Omental fat pad (tissue), 3 donors: ENCODE measurements at regions not wholly inside any gene's neighbourhood (a gene's known extent, or its start where the extent isn't known, plus 50 kb on each side); places are given as distances from the start of the nearest gene placed in this dataset.

Source experiments
- ATAC-seq: fragments of 150-250 bp; one replicate; pipeline ENCODE4 v1.9.1; 2016; ENCODE audit warnings: mild to moderate bottlenecking, moderate library complexity; ENCODE audit not compliant: low FRiP score
- DNase-seq: peaks from one replicate; pipeline ENCODE4 v3.0.0-alpha.2; 2019; ENCODE audit warnings: low spot score
- TF ChIP-seq, protein P1 (sequence below), 3 donors: fragments of 450-650 bp; IDR thresholded peaks; one replicate each; pipeline ENCODE4 v1.5.1; 2016 to 2017; ENCODE audit warnings: antibody characterized with exemption in 3 of 3, mild to moderate bottlenecking in 3 of 3, moderate library complexity in 2 of 3

DNA sequence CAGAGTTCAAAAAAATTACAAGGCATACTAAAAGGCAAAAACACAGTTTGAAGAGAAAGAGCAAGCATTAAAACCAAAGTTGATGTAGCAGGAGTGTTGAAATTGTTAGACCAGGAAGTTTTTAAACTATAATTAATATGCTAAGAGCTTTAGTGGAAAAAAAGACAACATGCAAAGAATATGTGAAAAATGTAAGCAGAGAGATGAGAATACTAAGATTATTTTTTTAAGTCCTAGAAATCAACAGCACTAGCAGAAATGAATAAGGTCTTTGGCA lies 192.6 kb downstream of the ERMARD start:
- TF ChIP-seq, protein P1, sequence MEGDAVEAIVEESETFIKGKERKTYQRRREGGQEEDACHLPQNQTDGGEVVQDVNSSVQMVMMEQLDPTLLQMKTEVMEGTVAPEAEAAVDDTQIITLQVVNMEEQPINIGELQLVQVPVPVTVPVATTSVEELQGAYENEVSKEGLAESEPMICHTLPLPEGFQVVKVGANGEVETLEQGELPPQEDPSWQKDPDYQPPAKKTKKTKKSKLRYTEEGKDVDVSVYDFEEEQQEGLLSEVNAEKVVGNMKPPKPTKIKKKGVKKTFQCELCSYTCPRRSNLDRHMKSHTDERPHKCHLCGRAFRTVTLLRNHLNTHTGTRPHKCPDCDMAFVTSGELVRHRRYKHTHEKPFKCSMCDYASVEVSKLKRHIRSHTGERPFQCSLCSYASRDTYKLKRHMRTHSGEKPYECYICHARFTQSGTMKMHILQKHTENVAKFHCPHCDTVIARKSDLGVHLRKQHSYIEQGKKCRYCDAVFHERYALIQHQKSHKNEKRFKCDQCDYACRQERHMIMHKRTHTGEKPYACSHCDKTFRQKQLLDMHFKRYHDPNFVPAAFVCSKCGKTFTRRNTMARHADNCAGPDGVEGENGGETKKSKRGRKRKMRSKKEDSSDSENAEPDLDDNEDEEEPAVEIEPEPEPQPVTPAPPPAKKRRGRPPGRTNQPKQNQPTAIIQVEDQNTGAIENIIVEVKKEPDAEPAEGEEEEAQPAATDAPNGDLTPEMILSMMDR (IDR thresholded peaks at IDR 0.05) = no peak
- ATAC-seq = no peak
- DNase-seq = no peak

DNA sequence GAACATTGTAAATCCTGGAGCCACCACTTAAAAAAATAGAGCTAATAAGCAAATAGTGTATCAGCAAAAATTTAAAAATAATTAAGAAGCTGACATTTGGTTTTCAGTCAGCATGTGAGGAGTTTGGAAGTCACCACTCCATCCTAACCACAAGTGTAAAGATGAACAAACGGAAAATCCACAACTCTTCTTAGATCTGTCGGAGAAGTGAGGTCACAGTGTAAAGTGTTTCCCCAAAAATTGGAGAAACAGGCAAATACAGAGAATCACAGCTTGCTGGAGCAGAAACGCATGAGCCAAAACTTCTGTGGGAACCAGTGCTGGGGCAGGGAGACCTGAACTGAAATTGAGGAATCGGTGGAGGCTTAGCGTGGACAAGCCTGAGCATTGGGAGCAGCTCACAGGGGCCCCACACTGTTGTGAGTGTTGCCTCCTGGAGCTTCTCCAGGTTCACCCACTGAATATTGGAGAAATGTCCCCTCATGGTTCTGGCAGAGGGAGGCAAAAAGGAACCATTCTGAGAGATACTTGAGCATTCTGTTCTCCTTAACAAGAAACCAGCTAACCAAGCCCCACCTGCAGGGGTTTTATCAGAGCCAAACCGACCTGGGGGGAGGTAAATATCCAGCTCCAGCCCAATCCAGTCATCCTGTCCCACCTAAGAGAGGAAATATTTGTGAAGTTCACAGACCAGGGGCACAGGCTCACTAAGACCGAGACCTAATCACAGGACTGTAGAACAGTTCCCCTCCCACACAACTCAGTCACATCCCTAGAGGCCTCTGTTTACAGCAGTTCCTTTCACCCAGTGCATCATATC lies 192.0 kb downstream of the ERMARD start:
- DNase-seq = no peak
- ATAC-seq = no peak
- TF ChIP-seq, protein P1 (IDR thresholded peaks at IDR 0.05) = no peak

DNA sequence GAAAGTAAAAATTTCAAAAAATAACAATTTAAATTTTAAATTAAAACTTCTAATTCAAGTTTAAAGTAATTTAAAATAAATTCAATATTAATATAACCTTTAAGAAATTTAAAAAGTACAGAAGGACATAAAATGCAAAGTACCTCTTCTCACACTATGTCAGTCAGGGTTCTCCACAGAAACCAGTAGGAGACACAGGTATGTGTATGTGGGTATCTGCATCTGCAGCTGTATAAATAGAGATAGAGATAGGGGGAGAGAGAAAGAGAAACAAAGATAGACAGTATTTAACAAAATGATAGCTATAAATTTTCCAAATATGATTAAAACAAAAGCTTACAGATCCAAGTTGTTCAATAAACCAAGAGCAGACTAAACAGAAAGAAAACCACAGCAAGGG lies 190.8 kb downstream of the ERMARD start:
- ATAC-seq (no peak), DNase-seq (no peak)
- TF ChIP-seq, protein P1 (IDR thresholded peaks at IDR 0.05) = no peak

DNA sequence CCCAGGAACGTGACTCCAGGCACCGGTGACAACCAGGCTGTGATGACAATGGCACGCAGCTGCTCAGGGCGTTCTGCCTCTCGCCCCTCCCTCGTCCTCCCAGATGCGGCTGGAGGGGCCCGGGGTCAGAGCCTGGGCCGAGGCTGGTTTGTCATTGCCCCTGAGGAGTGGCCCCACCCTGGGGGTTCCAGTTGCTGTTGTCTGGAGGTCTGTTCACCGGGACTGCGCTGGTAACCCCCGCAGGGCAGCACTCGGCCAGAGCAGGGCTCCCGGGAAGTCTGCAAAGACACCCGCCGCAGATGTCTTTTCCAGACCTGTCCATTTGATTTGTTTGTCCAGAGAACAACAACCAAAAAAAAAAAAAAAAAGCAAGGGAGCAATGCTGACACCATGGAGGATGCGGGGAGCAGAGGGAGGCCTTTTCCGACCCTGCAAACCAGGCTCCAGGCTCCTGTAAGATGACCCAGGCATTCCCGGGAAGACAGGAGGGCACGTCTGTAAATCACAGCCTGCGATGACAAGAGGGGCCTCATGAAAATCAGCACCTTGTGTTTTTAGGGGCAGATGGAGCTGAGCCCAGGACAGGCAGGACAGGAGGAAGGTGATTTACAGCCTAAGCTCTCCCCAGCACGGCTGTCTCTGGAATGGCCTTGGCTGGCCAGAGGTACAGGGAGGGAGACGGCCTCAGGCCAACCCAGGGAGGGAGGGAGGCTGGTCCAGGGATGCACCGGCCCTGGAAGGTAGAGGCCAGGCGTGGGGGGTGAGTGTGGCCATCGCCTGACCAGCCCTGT lies 189.3 kb downstream of the ERMARD start:
- TF ChIP-seq, protein P1 (IDR thresholded peaks at IDR 0.05) = no peak
- ATAC-seq (no peak), DNase-seq (no peak)

DNA sequence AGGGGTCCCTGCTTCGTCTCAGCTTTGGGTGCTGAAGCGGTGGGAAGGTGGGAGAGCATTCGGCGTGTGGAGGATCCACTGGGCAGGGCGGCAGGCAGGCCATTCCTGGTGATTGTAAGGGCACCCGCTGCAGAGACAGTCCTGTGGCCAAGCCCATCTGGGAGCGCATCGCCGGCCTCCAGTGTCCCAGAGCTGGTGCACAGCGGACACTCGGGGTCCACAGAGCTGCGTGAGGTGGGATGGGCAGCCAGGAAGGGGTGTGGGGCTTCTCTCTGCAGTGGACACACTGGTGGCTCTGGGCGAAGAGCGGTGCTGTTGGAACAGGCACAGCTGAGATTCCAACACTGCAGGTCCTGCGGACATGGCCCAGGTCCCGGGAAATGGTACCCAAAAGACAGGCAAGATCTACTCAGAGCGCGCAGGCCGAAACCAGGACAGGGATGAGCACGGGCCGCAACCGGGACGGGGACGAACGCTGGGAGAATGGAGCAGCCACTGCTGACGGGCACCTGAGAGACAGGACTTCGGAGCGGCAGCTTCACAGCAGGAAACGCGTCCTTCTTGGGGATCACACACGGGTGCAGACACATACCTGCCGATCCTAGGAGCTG lies 188.2 kb downstream of the ERMARD start:
- ATAC-seq (no peak), DNase-seq (no peak)
- TF ChIP-seq, protein P1 (IDR thresholded peaks at IDR 0.05) = no peak

DNA sequence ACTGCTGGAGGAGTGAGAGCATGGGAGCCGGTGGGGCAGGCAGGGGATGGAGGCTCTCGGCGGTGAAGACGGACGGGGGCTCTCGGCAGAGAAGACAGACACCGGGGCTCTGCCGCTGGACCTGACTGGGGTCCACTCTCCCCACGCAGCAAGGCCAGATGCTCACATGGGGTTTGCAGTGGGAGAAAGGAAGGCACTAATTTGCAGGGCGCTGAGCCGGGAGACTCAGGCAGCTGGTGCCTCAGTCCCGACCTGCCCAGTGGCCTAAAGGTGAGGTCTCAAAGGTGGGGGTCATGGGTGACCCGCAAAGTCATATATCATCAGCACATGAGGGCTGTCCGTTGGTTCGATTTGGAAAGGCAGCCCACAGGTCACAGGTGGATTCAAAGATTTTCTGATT lies 187.3 kb downstream of the ERMARD start:
- TF ChIP-seq, protein P1 (IDR thresholded peaks at IDR 0.05) = no peak
- ATAC-seq (no peak), DNase-seq (no peak)
